ENCODE measurements at regions not wholly inside any gene's neighbourhood (a gene's known extent, or its start where the extent isn't known, plus 50 kb on each side); places are given as distances from the start of the nearest gene placed in this dataset.
"Not testable (repeated sequence)": the region's sequence is repeated elsewhere in the genome, so short reads cannot be mapped to it uniquely, and the experiment has no call there.

DNA sequence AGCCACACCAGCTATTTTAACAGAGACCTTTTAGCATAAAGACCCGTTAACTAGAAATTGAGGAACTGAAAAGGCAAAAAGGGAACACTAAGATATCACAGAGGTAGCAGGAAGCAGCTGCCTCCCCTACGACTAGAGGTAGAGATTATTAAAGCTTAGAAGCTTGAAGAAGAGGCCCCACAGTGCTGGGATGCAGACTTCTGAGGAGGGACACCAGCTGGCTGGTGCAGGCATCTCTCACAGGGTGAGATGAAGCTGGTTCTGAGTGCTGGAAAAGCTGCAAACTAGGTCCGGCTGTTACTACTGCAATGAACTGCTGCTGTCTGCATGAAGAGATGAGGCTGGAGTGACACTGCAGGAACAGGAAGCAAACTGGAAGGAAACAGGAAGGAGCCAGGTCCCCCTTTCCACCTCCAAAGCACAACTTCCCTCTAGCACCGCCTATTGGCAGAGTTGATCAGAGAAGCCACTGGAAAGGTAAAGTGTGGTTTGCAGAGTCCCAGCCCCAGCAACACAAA lies 61.2 kb upstream of the MRPS9 start:
- DNase-seq (ENCODE audit: low read depth) = peak; percentile 21

DNA sequence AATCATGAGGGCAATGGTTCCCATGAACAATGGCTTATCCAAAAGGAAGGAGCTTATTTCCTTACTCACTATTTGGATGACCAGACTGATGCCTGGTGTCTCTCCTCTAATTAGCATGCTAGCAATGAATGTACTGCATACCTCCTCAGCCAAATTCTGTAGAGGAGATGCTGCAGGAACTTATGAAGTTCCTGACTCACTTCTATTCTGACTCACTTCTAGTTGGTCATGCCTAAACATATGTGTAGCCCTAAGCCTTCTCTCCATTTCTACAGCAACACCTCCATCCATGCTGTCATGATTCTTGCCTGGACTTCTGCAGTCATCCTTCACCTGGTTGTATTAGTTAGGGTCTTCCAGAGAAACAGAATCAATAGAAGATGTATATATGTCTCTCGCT lies 59.9 kb upstream of the MRPS9 start:
- no peak for DNase-seq (ENCODE audit: low read depth)

DNA sequence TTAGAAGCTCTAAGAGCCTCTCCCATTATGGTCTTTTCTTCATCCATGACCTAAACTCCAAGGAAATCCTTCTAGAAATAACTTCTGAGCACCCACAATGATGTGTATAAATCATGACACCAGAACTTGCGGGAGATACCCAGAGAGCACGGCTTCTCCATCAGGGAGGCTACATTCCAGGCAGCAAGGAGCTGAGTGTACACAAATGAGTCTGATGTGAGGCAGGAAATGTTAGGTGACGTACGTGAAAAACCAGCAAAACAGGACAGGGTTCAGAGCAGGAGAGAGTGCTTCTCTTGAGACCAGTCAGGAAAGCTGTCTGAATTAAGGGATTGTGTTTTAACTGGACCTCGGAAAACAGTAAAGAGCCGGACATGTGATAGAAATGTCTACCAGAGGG lies 58.1 kb upstream of the MRPS9 start:
- not testable (repeated sequence) for DNase-seq (ENCODE audit: low read depth)

- DNase-seq (ENCODE audit: low read depth) = no peak
Measured at GRCh38 chr2:104982111-104982510, 55.8 kb upstream of the MRPS9 start.

All from HT1080 (cell line).